OCI-LY7 (cell line): ENCODE measurements at regions not wholly inside any gene's neighbourhood (a gene's known extent, or its start where the extent isn't known, plus 50 kb on each side); places are given as distances from the start of the nearest gene placed in this dataset.

Experiments used
- BruUV-seq: library from RNA; stranded (reverse); fragments of 400-500 nt; replicated peaks from 2 replicates; lab custom pipeline; 2021; lab: Mats Ljungman, UMichigan
- CTCF ChIA-PET: fragments of 300-600 bp; sonication (Branson Sonifier 250); formaldehyde crosslinking; loops from one replicate; lab custom pipeline; 2022; ENCODE audit warnings: antibody characterized with exemption; ENCODE audit not compliant: unreplicated experiment; lab: Charles Lee
- POLR2A ChIA-PET: fragments of 300-600 bp; sonication (Branson Sonifier 250); formaldehyde crosslinking; loops from one replicate; lab custom pipeline; 2022; ENCODE audit warnings: antibody characterized with exemption; lab: Charles Lee
- DNase-seq: peaks from one replicate; pipeline ENCODE4 v3.0.0-alpha.2; 2015; ENCODE audit warnings: low spot score
- H2AFZ ChIP-seq: fragments of 200-600 bp; sonication (generic), shearing (Covaris generic); 2 replicates; pipeline ENCODE4 v1.6.1; 2014; ENCODE audit warnings: mild to moderate bottlenecking, antibody characterized with exemption, low read length, moderate library complexity
- H3K27ac ChIP-seq: fragments of 200-600 bp; sonication (generic); 2 replicates; pipeline ENCODE4 v1.5.1; 2014; ENCODE audit warnings: mixed run types, low read depth, mild to moderate bottlenecking, moderate library complexity, low read length, inconsistent platforms; ENCODE audit not compliant: poor library complexity, severe bottlenecking
- H3K36me3 ChIP-seq: fragments of 200-600 bp; sonication (generic); 2 replicates; pipeline ENCODE4 v1.6.1; 2014; ENCODE audit warnings: mild to moderate bottlenecking, antibody characterized with exemption, low read length, moderate library complexity, mixed read lengths; ENCODE audit not compliant: insufficient read depth
- H3K4me1 ChIP-seq: fragments of 200-600 bp; sonication (generic); 2 replicates; pipeline ENCODE4 v1.5.1; 2014; ENCODE audit warnings: mild to moderate bottlenecking, low read length; ENCODE audit not compliant: insufficient read depth, poor library complexity, severe bottlenecking
- H3K4me2 ChIP-seq: fragments of 200-600 bp; sonication (generic); 2 replicates; pipeline ENCODE4 v1.6.1; 2014; ENCODE audit warnings: mild to moderate bottlenecking, low read length
- H3K4me3 ChIP-seq: fragments of 200-600 bp; sonication (generic); 2 replicates; pipeline ENCODE4 v1.5.1; 2014; ENCODE audit warnings: mild to moderate bottlenecking, low read depth, low read length; ENCODE audit not compliant: poor library complexity, severe bottlenecking
- H3K79me2 ChIP-seq: fragments of 200-600 bp; sonication (generic); 2 replicates; pipeline ENCODE4 v1.6.1; 2016; ENCODE audit warnings: low read depth, mild to moderate bottlenecking, low read length, moderate library complexity, mixed read lengths; ENCODE audit not compliant: insufficient read depth
- H3K9me2 ChIP-seq: fragments of 200-600 bp; sonication (generic); 2 replicates; pipeline ENCODE4 v1.6.1; 2016; ENCODE audit warnings: mild to moderate bottlenecking, low read length, mixed read lengths; ENCODE audit not compliant: insufficient read depth
- H3K9me3 ChIP-seq: fragments of 200-600 bp; sonication (generic); 2 replicates; pipeline ENCODE4 v1.6.1; 2014; ENCODE audit warnings: mild to moderate bottlenecking, mixed run types, low read length, mixed read lengths
- H4K20me1 ChIP-seq: fragments of 200-600 bp; sonication (generic); 2 replicates; pipeline ENCODE4 v1.6.1; 2014; ENCODE audit warnings: mild to moderate bottlenecking, antibody characterized with exemption, low read length, moderate library complexity, mixed read lengths; ENCODE audit not compliant: insufficient read depth
- EZH2phosphoT487 ChIP-seq: fragments of 200-600 bp; sonication (generic); IDR thresholded peaks from 2 replicates; pipeline ENCODE4 v1.6.1; 2018; ENCODE audit warnings: low read depth, borderline replicate concordance, mild to moderate bottlenecking, mixed run types, antibody characterized with exemption, low read length, moderate library complexity, mixed read lengths
- intact Hi-C: fragments of 100-400 bp; cut with micrococcal nuclease; formaldehyde crosslinking; loops from one replicate; pipeline ENCODE4 v1.10.0; 2022; ENCODE audit not compliant: unreplicated experiment
- TF ChIP-seq, protein P1 (sequence below): fragments of 200-600 bp; sonication (generic); conservative IDR thresholded peaks from 2 replicates; pipeline ENCODE4 v1.5.1; 2014; ENCODE audit warnings: mild to moderate bottlenecking, antibody characterized with exemption, low read length, moderate library complexity, mixed read lengths

DNA sequence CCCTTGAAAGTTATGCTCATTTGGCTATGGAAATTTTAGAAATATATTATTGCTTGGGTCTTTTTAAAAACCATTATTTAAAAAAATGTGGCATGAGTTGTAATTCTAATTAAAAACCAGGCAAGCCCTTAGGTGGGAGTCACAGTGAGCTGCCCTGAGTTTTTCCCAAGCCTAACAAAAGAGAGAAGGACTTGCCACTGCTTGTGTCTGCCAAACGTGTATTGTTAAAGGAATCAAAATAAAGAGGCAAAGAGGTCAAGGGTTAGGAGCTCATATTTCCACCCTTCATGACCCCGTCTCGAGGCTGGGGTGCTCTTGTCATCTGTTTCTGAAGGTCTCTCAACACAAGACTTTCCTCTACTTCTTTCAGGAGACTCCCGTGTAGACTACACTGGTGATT, 321.1 kb downstream of the ZIC1 start:
- Histone ChIP-seq H3K9me2 (no peaks in the 10 kb centered on the region), H3K4me3 (no peak overlapping the region), H4K20me1 (no peaks in the 10 kb centered on the region), H3K9me3 (no peaks in the 10 kb centered on the region), H3K4me1 (no peaks in the 10 kb centered on the region), H3K36me3 (no peaks in the 10 kb centered on the region), H3K4me2 (no peak overlapping the region), H2AFZ (no peak overlapping the region), H3K27ac (no peak overlapping the region), H3K79me2 (no peaks in the 10 kb centered on the region)
- CTCF ChIA-PET = no interaction called here
- BruUV-seq = no TSS peak
- no peak for DNase-seq
- POLR2A ChIA-PET = no interaction called here
- intact Hi-C loops = no loop called here
- TF ChIP-seq EZH2phosphoT487 = no peak
- TF ChIP-seq, protein P1, sequence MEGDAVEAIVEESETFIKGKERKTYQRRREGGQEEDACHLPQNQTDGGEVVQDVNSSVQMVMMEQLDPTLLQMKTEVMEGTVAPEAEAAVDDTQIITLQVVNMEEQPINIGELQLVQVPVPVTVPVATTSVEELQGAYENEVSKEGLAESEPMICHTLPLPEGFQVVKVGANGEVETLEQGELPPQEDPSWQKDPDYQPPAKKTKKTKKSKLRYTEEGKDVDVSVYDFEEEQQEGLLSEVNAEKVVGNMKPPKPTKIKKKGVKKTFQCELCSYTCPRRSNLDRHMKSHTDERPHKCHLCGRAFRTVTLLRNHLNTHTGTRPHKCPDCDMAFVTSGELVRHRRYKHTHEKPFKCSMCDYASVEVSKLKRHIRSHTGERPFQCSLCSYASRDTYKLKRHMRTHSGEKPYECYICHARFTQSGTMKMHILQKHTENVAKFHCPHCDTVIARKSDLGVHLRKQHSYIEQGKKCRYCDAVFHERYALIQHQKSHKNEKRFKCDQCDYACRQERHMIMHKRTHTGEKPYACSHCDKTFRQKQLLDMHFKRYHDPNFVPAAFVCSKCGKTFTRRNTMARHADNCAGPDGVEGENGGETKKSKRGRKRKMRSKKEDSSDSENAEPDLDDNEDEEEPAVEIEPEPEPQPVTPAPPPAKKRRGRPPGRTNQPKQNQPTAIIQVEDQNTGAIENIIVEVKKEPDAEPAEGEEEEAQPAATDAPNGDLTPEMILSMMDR = no peak

DNA sequence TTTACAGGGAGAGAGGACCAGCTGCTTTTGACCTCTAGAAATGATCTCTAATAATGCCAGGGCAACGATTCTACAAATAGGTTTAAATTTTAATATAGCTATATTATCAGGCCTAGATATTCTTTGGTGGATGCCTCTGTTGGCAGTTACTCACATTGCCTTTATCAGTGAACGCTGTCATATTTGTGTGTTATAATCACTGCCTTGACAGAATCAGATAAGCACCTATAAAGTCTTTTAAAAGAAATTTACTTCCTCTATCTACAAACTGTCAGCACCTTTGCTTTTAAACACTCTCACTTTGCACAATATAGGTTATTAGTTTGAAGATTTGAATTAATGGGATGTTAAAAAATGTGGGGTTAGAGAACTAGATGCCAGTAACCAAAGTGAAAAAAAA, 324.1 kb downstream of the ZIC1 start:
- TF ChIP-seq, protein P1 = no peak
- no peak for TF ChIP-seq EZH2phosphoT487
- BruUV-seq = no TSS peak

DNA sequence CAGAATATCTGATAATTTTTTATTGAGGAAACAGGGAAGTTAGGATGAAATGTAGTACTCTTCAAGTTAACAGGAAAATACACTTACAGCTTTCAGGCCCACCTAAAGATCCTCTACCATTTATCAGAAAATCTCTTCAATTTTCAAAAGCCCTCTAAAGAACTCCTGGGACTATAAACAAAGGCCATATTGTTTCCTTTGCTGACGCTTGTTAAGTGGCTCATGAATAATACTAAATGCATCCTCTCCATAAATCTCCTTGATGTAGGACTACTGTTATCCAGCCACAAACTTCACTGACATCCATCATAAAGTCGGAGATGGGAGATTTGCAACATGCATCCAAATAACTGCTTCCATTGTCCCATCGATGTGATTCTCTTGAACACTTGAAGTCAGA, 326.5 kb downstream of the ZIC1 start:
- no peaks in the 10 kb centered on the region for H3K9me2 ChIP-seq
- H4K20me1 ChIP-seq = no peaks in the 10 kb centered on the region
- H3K79me2 ChIP-seq = no peaks in the 10 kb centered on the region
- no TSS peak for BruUV-seq
- TF ChIP-seq, protein P1 = no peak
- TF ChIP-seq EZH2phosphoT487 = no peak
- POLR2A ChIA-PET = no interaction called here
- H3K36me3 ChIP-seq = no peaks in the 10 kb centered on the region
- H3K9me3 ChIP-seq = no peaks in the 10 kb centered on the region
- H3K27ac ChIP-seq = no peak overlapping the region
- no peak overlapping the region for H2AFZ ChIP-seq
- H3K4me1 ChIP-seq = no peaks in the 10 kb centered on the region
- intact Hi-C loops = no loop called here
- H3K4me3 ChIP-seq = no peak overlapping the region
- no peak overlapping the region for H3K4me2 ChIP-seq
- CTCF ChIA-PET = no interaction called here
- no peak for DNase-seq

More for the DNA sequence above, 324.1 kb downstream of the ZIC1 start:
- POLR2A ChIA-PET = no interaction called here
- CTCF ChIA-PET = no interaction called here
- intact Hi-C loops = no loop called here
- no peak overlapping the region for H2AFZ ChIP-seq
- no peaks in the 10 kb centered on the region for H3K36me3 ChIP-seq
- H3K4me1 ChIP-seq = no peaks in the 10 kb centered on the region
- H3K4me3 ChIP-seq = no peak overlapping the region
- H3K9me2 ChIP-seq = no peaks in the 10 kb centered on the region
- no peaks in the 10 kb centered on the region for H3K79me2 ChIP-seq
- no peaks in the 10 kb centered on the region for H3K9me3 ChIP-seq
- H3K27ac ChIP-seq = no peak overlapping the region
- H3K4me2 ChIP-seq = no peak overlapping the region
- no peaks in the 10 kb centered on the region for H4K20me1 ChIP-seq
- DNase-seq = no peak
